ENCODE measurements at regions not wholly inside any gene's neighbourhood (a gene's known extent, or its start where the extent isn't known, plus 50 kb on each side); places are given as distances from the start of the nearest gene placed in this dataset.

DNA sequence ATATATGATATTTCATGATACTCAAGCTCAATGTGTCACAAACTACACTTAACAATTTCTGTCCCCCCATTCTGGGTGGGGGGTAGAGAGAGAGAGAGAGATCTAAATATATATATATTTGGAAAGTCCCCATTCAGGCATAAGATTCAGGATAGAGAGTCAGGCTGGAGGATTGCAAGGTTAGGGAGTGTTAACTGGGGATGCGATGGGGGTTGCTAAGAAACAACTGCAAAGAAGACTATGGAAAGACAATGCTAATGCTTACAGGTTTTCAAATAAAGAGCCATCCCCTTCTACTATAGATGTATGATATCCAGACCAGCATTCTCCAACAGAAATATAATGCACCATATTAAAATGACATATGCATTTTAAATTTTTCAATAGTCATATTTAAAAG, 79.2 kb upstream of the OR5AK2 start (continued):
- TF ChIP-seq, protein P1, sequence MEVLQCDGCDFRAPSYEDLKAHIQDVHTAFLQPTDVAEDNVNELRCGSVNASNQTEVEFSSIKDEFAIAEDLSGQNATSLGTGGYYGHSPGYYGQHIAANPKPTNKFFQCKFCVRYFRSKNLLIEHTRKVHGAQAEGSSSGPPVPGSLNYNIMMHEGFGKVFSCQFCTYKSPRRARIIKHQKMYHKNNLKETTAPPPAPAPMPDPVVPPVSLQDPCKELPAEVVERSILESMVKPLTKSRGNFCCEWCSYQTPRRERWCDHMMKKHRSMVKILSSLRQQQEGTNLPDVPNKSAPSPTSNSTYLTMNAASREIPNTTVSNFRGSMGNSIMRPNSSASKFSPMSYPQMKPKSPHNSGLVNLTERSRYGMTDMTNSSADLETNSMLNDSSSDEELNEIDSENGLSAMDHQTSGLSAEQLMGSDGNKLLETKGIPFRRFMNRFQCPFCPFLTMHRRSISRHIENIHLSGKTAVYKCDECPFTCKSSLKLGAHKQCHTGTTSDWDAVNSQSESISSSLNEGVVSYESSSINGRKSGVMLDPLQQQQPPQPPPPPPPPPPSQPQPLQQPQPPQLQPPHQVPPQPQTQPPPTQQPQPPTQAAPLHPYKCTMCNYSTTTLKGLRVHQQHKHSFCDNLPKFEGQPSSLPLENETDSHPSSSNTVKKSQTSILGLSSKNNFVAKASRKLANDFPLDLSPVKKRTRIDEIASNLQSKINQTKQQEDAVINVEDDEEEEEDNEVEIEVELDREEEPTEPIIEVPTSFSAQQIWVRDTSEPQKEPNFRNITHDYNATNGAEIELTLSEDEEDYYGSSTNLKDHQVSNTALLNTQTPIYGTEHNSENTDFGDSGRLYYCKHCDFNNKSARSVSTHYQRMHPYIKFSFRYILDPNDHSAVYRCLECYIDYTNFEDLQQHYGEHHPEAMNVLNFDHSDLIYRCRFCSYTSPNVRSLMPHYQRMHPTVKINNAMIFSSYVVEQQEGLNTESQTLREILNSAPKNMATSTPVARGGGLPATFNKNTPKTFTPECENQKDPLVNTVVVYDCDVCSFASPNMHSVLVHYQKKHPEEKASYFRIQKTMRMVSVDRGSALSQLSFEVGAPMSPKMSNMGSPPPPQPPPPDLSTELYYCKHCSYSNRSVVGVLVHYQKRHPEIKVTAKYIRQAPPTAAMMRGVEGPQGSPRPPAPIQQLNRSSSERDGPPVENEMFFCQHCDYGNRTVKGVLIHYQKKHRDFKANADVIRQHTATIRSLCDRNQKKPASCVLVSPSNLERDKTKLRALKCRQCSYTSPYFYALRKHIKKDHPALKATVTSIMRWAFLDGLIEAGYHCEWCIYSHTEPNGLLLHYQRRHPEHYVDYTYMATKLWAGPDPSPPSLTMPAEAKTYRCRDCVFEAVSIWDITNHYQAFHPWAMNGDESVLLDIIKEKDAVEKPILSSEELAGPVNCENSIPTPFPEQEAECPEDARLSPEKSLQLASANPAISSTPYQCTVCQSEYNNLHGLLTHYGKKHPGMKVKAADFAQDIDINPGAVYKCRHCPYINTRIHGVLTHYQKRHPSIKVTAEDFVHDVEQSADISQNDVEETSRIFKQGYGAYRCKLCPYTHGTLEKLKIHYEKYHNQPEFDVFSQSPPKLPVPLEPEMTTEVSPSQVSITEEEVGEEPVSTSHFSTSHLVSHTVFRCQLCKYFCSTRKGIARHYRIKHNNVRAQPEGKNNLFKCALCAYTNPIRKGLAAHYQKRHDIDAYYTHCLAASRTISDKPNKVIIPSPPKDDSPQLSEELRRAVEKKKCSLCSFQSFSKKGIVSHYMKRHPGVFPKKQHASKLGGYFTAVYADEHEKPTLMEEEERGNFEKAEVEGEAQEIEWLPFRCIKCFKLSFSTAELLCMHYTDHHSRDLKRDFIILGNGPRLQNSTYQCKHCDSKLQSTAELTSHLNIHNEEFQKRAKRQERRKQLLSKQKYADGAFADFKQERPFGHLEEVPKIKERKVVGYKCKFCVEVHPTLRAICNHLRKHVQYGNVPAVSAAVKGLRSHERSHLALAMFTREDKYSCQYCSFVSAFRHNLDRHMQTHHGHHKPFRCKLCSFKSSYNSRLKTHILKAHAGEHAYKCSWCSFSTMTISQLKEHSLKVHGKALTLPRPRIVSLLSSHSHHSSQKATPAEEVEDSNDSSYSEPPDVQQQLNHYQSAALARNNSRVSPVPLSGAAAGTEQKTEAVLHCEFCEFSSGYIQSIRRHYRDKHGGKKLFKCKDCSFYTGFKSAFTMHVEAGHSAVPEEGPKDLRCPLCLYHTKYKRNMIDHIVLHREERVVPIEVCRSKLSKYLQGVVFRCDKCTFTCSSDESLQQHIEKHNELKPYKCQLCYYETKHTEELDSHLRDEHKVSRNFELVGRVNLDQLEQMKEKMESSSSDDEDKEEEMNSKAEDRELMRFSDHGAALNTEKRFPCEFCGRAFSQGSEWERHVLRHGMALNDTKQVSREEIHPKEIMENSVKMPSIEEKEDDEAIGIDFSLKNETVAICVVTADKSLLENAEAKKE (CRISPR knock-in tag; IDR thresholded peaks at IDR 0.05), result no peak
- TF ChIP-seq CREB1 (CRISPR knock-in tag; IDR thresholded peaks at IDR 0.05; ENCODE audit: low read depth) (no peak), ZNF331 (CRISPR knock-in tag; IDR thresholded peaks at IDR 0.05; ENCODE audit: low read depth) (no peak), EZH2 (IDR thresholded peaks at IDR 0.05; ENCODE audit: low read depth, unreplicated experiment) (no peak)
- TF ChIP-seq, protein P2, sequence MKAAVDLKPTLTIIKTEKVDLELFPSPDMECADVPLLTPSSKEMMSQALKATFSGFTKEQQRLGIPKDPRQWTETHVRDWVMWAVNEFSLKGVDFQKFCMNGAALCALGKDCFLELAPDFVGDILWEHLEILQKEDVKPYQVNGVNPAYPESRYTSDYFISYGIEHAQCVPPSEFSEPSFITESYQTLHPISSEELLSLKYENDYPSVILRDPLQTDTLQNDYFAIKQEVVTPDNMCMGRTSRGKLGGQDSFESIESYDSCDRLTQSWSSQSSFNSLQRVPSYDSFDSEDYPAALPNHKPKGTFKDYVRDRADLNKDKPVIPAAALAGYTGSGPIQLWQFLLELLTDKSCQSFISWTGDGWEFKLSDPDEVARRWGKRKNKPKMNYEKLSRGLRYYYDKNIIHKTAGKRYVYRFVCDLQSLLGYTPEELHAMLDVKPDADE (IDR thresholded peaks at IDR 0.05), result no peak

DNA sequence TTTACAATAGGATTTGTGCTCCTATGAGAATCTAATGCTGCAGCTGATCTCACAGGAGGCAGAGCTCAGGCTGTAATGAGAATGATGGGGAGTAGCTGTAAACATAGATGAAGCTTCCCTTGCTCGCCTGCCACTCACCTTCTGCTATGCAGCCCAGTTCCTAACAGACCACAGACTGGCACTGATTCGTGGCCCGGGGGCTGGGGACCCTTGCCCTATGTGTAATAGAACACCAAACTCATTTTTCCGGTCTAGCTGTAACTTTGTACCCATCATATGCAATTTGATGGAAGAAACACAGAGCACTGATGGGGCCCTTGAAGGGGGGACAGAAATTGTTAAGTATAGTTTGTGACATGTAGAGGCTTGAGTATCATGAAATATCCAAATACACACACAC, 79.6 kb upstream of the OR5AK2 start:
- H3K4me1 Mint-ChIP-seq, result no peaks in the 10 kb centered on the region
- H3K4me2 ChIP-seq, result no peak overlapping the region
- H3K4me3 Mint-ChIP-seq, result no peak overlapping the region
- no peak overlapping the region for H2AFZ ChIP-seq
- no peak for ATAC-seq
- no peaks in the 10 kb centered on the region for H4K20me1 ChIP-seq (replicated peaks; ENCODE audit: insufficient read depth)
- H3K27me3 Mint-ChIP-seq (ENCODE audit: insufficient read depth, low read depth, poor library complexity), result no peaks in the 10 kb centered on the region
- H3K27ac Mint-ChIP-seq, result no peak overlapping the region
- no peaks in the 10 kb centered on the region for H3K36me3 Mint-ChIP-seq (ENCODE audit: low read depth)
- no peaks in the 10 kb centered on the region for H3K79me2 ChIP-seq (replicated peaks; ENCODE audit: insufficient read depth)
- no peaks in the 10 kb centered on the region for H3K4me1 ChIP-seq (ENCODE audit: insufficient read depth)
- H3K4me3 ChIP-seq, result no peak overlapping the region
- H3K9me3 Mint-ChIP-seq, result peaks cover 4% of the 10 kb centered on the region; the same call in 2 of the 3 replicates
- no peaks in the 10 kb centered on the region for H3K36me3 ChIP-seq (ENCODE audit: insufficient read depth)
- no peak for DNase-seq (ENCODE audit: low spot score)
- H3K27me3 ChIP-seq (ENCODE audit: insufficient read depth), result no peaks in the 10 kb centered on the region
- H3K9me2 ChIP-seq (ENCODE audit: insufficient read depth), result no peaks in the 10 kb centered on the region
- H3F3A ChIP-seq (replicated peaks; ENCODE audit: low read depth), result no peaks in the 10 kb centered on the region
- no peak overlapping the region for H3K27ac ChIP-seq (ENCODE audit: low read depth)
- TF ChIP-seq, protein P1 (CRISPR knock-in tag; IDR thresholded peaks at IDR 0.05), result no peak
- TF ChIP-seq EZH2 (IDR thresholded peaks at IDR 0.05; ENCODE audit: low read depth, unreplicated experiment), result no peak
- TF ChIP-seq JUNB (IDR thresholded peaks at IDR 0.05; ENCODE audit: unreplicated experiment), result no peak

Data from GM23338 (cell line).